GM12878 (cell line): ENCODE measurements at regions not wholly inside any gene's neighbourhood (a gene's known extent, or its start where the extent isn't known, plus 50 kb on each side); places are given as distances from the start of the nearest gene placed in this dataset.

ENCODE experiments used
- ATAC-seq: fragments of 200-7000 bp; cut with Tn5 transposase; 3 replicates; pipeline ENCODE4 v1.9.1; 2020; ENCODE audit warnings: mild to moderate bottlenecking, moderate library complexity
- BruUV-seq: library from RNA; stranded (reverse); fragments of 400-500 nt; replicated peaks from 2 replicates; lab custom pipeline; 2021; lab: Mats Ljungman, UMichigan
- CTCF ChIA-PET: fragments of 300-600 bp; sonication (Branson Sonifier 250); formaldehyde crosslinking; extraction: SDS; loops from one replicate; lab custom pipeline; 2021; ENCODE audit warnings: inconsistent platforms; lab: Yijun Ruan, JAX
- POLR2A ChIA-PET: fragments of 350-600 bp; formaldehyde crosslinking; extraction: SDS; loops from one replicate; lab custom pipeline; 2021; ENCODE audit warnings: inconsistent platforms; lab: Charles Lee
- RAD21 ChIA-PET: fragments of 300-600 bp; sonication (Branson Sonifier 250); formaldehyde crosslinking; loops from one replicate; lab custom pipeline; 2023; ENCODE audit warnings: antibody characterized with exemption; ENCODE audit not compliant: unreplicated experiment; lab: Charles Lee
- SMC1A ChIA-PET: fragments of 300-600 bp; sonication (Branson Sonifier 250); formaldehyde crosslinking; loops from one replicate; lab custom pipeline; 2023; ENCODE audit not compliant: unreplicated experiment, uncharacterized antibody; lab: Charles Lee
- DNase-seq: peaks from one replicate; pipeline ENCODE4 v3.0.0-alpha.2; 2011; ENCODE audit warnings: low read depth, low spot score
- FAIRE-seq: peaks from 3 replicates; lab custom pipeline; 2011; peaks lifted over from hg19 to GRCh38; lab: Jason Lieb, UNC
- H2AFZ ChIP-seq: 2 replicates; pipeline ENCODE4 v1.6.0; 2011; ENCODE audit warnings: low read depth, low read length, control low read depth; ENCODE audit not compliant: control insufficient read depth
- H3K27ac ChIP-seq: 2 replicates; pipeline ENCODE4 v1.5.1; 2011; ENCODE audit warnings: control low read depth; ENCODE audit not compliant: control insufficient read depth, insufficient read depth
- H3K27me3 ChIP-seq, 2 experiments: replicated peaks in 1 of 2; 2 replicates each; pipeline versions ENCODE4 v1.6.0 to v1.6.1; 2011; ENCODE audit warnings: low read length in 1 of 2; ENCODE audit not compliant: control insufficient read depth in 2 of 2, insufficient read depth in 2 of 2
- H3K36me3 ChIP-seq, 2 experiments: 2 replicates each; pipeline ENCODE4 v1.5.1; 2011; ENCODE audit warnings: low read length in 1 of 2; ENCODE audit not compliant: control insufficient read depth in 2 of 2, insufficient read depth in 2 of 2
- H3K4me1 ChIP-seq: 2 replicates; pipeline ENCODE4 v1.6.1; 2011; ENCODE audit warnings: mild to moderate bottlenecking, low read length, moderate library complexity, mixed read lengths; ENCODE audit not compliant: control insufficient read depth, insufficient read depth
- H3K4me2 ChIP-seq: 2 replicates; pipeline ENCODE4 v1.6.0; 2011; ENCODE audit warnings: control low read depth; ENCODE audit not compliant: control insufficient read depth, insufficient read depth
- H3K4me3 ChIP-seq: fragments of 200-600 bp; sonication (generic); 2 replicates; pipeline ENCODE4 v1.5.1; 2016
- H3K79me2 ChIP-seq: 2 replicates; pipeline ENCODE4 v1.6.0; 2011; ENCODE audit warnings: low read length; ENCODE audit not compliant: control insufficient read depth, insufficient read depth
- H3K9ac ChIP-seq: 2 replicates; pipeline ENCODE4 v1.8.0; 2011; ENCODE audit warnings: low read length, control low read depth, mixed read lengths; ENCODE audit not compliant: control insufficient read depth, insufficient read depth
- H3K9me3 ChIP-seq: replicated peaks from 3 replicates; pipeline ENCODE4 v1.5.1; 2011; ENCODE audit warnings: mild to moderate bottlenecking, low read length; ENCODE audit not compliant: control insufficient read depth, insufficient read depth
- H4K20me1 ChIP-seq: 2 replicates; pipeline ENCODE4 v1.6.0; 2011; ENCODE audit not compliant: control insufficient read depth, insufficient read depth
- MTA2 ChIP-seq: fragments of 450-650 bp; IDR thresholded peaks from 2 replicates; pipeline ENCODE4 v1.6.1; 2016; ENCODE audit warnings: low read depth, mild to moderate bottlenecking, moderate library complexity
- WGBS: methylation state at CpG from one replicate; pipeline ENCODE4 v1.1.6; 2016; ENCODE audit warnings: low lambda C conversion rate; ENCODE audit not compliant: insufficient replicate concordance, insufficient coverage; ENCODE audit errors: missing lambda C conversion rate; 5-methylcytosine and 5-hydroxymethylcytosine counted together
- in situ Hi-C: fragments of 300-500 bp; cut with MboI; formaldehyde crosslinking; loops from 9 replicates; pipeline ENCODE4 v1.14.3; 2018; ENCODE audit warnings: mixed read lengths
- intact Hi-C: fragments of 100-400 bp; cut with micrococcal nuclease; formaldehyde crosslinking; loops from one replicate; pipeline ENCODE4 v1.14.2; 2022; ENCODE audit not compliant: unreplicated experiment
- TF ChIP-seq, protein P1 (sequence below): fragments of 450-650 bp; IDR thresholded peaks from 2 replicates; pipeline ENCODE4 v1.6.1; 2017; ENCODE audit warnings: mild to moderate bottlenecking, low read depth, inconsistent platforms; ENCODE audit not compliant: poor library complexity, severe bottlenecking
- TF ChIP-seq, protein P2 (sequence below): IDR thresholded peaks from 2 replicates; pipeline ENCODE4 v1.6.1; 2012; ENCODE audit warnings: mild to moderate bottlenecking, low read depth, low read length

DNA sequence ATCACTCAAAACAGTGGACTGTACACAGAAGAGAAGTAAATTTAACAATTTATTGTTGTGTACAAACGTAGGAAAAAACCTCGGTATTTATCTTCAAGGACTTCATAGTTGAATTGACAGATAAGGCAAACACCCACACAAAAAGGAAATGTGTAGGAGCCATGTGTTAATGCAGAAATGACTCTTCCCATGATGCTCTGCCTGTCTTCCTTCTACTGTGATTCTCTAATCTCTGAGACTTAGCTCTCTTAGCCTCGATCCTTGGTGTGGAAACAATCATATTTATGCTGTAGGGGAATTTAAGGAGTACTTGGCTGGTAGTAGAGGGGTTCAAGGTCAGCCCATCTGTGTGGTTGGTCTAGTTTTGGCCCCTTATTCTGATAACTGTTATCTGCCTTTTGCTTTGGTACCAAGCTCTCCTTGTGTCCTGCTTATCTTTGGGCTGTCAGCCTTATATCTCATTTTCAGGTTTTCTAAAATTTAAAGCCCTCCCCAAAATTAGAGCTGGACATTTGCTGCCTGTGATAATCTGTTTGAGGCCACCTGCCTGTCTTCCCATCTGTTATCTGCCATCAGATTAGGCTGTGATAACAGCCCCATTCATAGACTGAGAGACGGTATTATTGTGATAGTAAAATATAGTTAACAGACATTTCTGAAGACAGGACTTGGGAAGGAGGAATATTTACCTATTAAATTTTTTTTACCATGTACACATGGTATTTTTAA lies 81.7 kb downstream of the GPR85 start:
- Histone ChIP-seq H3K4me1 (no peaks in the 10 kb centered on the region), H3K4me2 (no peak overlapping the region), H3K36me3 (no peaks in the 10 kb centered on the region), H3K4me3 (no peak overlapping the region), H3K27ac (no peak overlapping the region), H3K9ac (no peak overlapping the region), H3K79me2 (no peaks in the 10 kb centered on the region)
- ATAC-seq = no peak
- ChIA-PET SMC1A (interaction anchor here (0.5 kb wide), 1 partner anchor 432 kb away, joined by 3 read pairs; no protein-coding TSS in a partner anchor), RAD21 (no interaction called here), POLR2A (no interaction called here)
- intact Hi-C loops (no loop called here), in situ Hi-C loops (no loop called here)
- 15% methylated on average over 4 of the region's 4 CpGs for WGBS
- BruUV-seq = no TSS peak
- no peak for TF ChIP-seq MTA2
- TF ChIP-seq, protein P1, sequence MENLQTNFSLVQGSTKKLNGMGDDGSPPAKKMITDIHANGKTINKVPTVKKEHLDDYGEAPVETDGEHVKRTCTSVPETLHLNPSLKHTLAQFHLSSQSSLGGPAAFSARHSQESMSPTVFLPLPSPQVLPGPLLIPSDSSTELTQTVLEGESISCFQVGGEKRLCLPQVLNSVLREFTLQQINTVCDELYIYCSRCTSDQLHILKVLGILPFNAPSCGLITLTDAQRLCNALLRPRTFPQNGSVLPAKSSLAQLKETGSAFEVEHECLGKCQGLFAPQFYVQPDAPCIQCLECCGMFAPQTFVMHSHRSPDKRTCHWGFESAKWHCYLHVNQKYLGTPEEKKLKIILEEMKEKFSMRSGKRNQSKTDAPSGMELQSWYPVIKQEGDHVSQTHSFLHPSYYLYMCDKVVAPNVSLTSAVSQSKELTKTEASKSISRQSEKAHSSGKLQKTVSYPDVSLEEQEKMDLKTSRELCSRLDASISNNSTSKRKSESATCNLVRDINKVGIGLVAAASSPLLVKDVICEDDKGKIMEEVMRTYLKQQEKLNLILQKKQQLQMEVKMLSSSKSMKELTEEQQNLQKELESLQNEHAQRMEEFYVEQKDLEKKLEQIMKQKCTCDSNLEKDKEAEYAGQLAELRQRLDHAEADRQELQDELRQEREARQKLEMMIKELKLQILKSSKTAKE = no peak
- TF ChIP-seq, protein P2, sequence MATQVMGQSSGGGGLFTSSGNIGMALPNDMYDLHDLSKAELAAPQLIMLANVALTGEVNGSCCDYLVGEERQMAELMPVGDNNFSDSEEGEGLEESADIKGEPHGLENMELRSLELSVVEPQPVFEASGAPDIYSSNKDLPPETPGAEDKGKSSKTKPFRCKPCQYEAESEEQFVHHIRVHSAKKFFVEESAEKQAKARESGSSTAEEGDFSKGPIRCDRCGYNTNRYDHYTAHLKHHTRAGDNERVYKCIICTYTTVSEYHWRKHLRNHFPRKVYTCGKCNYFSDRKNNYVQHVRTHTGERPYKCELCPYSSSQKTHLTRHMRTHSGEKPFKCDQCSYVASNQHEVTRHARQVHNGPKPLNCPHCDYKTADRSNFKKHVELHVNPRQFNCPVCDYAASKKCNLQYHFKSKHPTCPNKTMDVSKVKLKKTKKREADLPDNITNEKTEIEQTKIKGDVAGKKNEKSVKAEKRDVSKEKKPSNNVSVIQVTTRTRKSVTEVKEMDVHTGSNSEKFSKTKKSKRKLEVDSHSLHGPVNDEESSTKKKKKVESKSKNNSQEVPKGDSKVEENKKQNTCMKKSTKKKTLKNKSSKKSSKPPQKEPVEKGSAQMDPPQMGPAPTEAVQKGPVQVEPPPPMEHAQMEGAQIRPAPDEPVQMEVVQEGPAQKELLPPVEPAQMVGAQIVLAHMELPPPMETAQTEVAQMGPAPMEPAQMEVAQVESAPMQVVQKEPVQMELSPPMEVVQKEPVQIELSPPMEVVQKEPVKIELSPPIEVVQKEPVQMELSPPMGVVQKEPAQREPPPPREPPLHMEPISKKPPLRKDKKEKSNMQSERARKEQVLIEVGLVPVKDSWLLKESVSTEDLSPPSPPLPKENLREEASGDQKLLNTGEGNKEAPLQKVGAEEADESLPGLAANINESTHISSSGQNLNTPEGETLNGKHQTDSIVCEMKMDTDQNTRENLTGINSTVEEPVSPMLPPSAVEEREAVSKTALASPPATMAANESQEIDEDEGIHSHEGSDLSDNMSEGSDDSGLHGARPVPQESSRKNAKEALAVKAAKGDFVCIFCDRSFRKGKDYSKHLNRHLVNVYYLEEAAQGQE = no peak
- TF ChIP-seq, all 136 proteins: peak for 0
- FAIRE-seq = no peak
- DNase-seq = no peak
- no peaks in the 10 kb centered on the region for H4K20me1 ChIP-seq
- H3K9me3 ChIP-seq = no peaks in the 10 kb centered on the region
- H2AFZ ChIP-seq = no peak overlapping the region
- H3K27me3 ChIP-seq = no peaks in the 10 kb centered on the region
- CTCF ChIA-PET = no interaction called here
